Liver (tissue), 3 donors: ENCODE measurements at regions not wholly inside any gene's neighbourhood (a gene's known extent, or its start where the extent isn't known, plus 50 kb on each side); places are given as distances from the start of the nearest gene placed in this dataset.

ENCODE experiments used
- CTCF ChIP-seq: fragments of 150-350 bp; IDR thresholded peaks from 2 replicates; pipeline ENCODE4 v1.5.1; 2017; ENCODE audit warnings: improper control_type of control experiment, low read depth, low read length; ENCODE audit not compliant: missing input control
- EGR1 ChIP-seq, 2 donors: IDR thresholded peaks; 2 replicates each; pipeline ENCODE4 v1.6.1; 2016 to 2018; ENCODE audit warnings: antibody characterized with exemption in 2 of 2, low read depth in 2 of 2
- FOXA1 ChIP-seq: IDR thresholded peaks from 2 replicates; pipeline ENCODE4 v1.6.1; 2016; ENCODE audit warnings: antibody characterized with exemption
- GABPA ChIP-seq, 2 donors: IDR thresholded peaks in 1 of 2; conservative IDR thresholded peaks in 1 of 2; 2 replicates each; pipeline ENCODE4 v1.6.1; 2016; ENCODE audit warnings: antibody characterized with exemption in 2 of 2, mild to moderate bottlenecking in 1 of 2, moderate library complexity in 1 of 2
- JUND ChIP-seq, 2 donors: IDR thresholded peaks; 2 replicates each; pipeline ENCODE4 v1.6.1; 2016; ENCODE audit warnings: antibody characterized with exemption in 2 of 2
- MAX ChIP-seq: IDR thresholded peaks from 2 replicates; pipeline ENCODE4 v1.6.1; 2016; ENCODE audit warnings: antibody characterized with exemption
- NR2F2 ChIP-seq: IDR thresholded peaks from 2 replicates; pipeline ENCODE4 v1.6.1; 2016; ENCODE audit warnings: antibody characterized with exemption
- RAD21 ChIP-seq, 2 donors: IDR thresholded peaks; 2 replicates each; pipeline ENCODE4 v1.6.1; 2016; ENCODE audit warnings: antibody characterized with exemption in 2 of 2, mild to moderate bottlenecking in 2 of 2
- REST ChIP-seq: IDR thresholded peaks from 2 replicates; pipeline ENCODE4 v1.6.1; 2016; ENCODE audit warnings: antibody characterized with exemption, mild to moderate bottlenecking
- RXRA ChIP-seq, 2 donors: IDR thresholded peaks; 2 replicates each; pipeline ENCODE4 v1.6.1; 2017 to 2018; ENCODE audit warnings: antibody characterized with exemption in 2 of 2, mild to moderate bottlenecking in 1 of 2
- SP1 ChIP-seq: IDR thresholded peaks from 2 replicates; pipeline ENCODE4 v1.6.1; 2018; ENCODE audit warnings: antibody characterized with exemption, mild to moderate bottlenecking
- TAF1 ChIP-seq: conservative IDR thresholded peaks from 2 replicates; pipeline ENCODE4 v1.6.1; 2016; ENCODE audit warnings: antibody characterized with exemption, mild to moderate bottlenecking
- YY1 ChIP-seq: IDR thresholded peaks from 2 replicates; pipeline ENCODE4 v1.6.1; 2016; ENCODE audit warnings: antibody characterized with exemption, mild to moderate bottlenecking
- donor health status: healthy.
- donor health status: healthy.

GRCh38 chrX:65589304-65589703 is 54.7 kb upstream of the LAS1L start:
- TF ChIP-seq YY1 (no peak), CTCF (no peak), TAF1 (no peak), MAX (no peak), REST (no peak), FOXA1 (no peak), RAD21 (IDR thresholded peaks at IDR 0.05) (no peak), RXRA (IDR thresholded peaks at IDR 0.05) (no peak), EGR1 (IDR thresholded peaks at IDR 0.05; ENCODE audit: low read depth in 2 of 2) (no peak), GABPA (IDR thresholded peaks at IDR 0.05 in 1 of 2, conservative IDR thresholded peaks at IDR 0.05 in 1 of 2) (no peak), JUND (IDR thresholded peaks at IDR 0.05) (no peak), SP1 (no peak), NR2F2 (no peak)
